ENCODE measurements at regions not wholly inside any gene's neighbourhood (a gene's known extent, or its start where the extent isn't known, plus 50 kb on each side); places are given as distances from the start of the nearest gene placed in this dataset.
"Not testable (repeated sequence)": the region's sequence is repeated elsewhere in the genome, so short reads cannot be mapped to it uniquely, and the experiment has no call there.

GRCh38 chr4:86481440-86481839 lies 112.7 kb upstream of the PTPN13 start:
- no peak for DNase-seq (ENCODE audit: low read depth)

- DNase-seq (ENCODE audit: low read depth) = no peak
Observed at GRCh38 chr4:86482306-86483172, 111.6 kb upstream of the PTPN13 start.

- no peak for DNase-seq (ENCODE audit: low read depth)
Observed at GRCh38 chr4:86483173-86483490, 111.0 kb upstream of the PTPN13 start.

GRCh38 chr4:86483773-86484172 lies 110.3 kb upstream of the PTPN13 start:
- DNase-seq (ENCODE audit: low read depth) = no peak

- DNase-seq (ENCODE audit: low read depth) = no peak
Observed at GRCh38 chr4:86484241-86484640, 109.9 kb upstream of the PTPN13 start.

GRCh38 chr4:86487738-86488348 lies 106.3 kb upstream of the PTPN13 start:
- DNase-seq (ENCODE audit: low read depth) = no peak

GRCh38 chr4:86493460-86493859 lies 100.7 kb upstream of the PTPN13 start:
- no peak for DNase-seq (ENCODE audit: low read depth)

- peak; percentile 4 for DNase-seq (ENCODE audit: low read depth)
Observed at GRCh38 chr4:86496094-86497080, 97.7 kb upstream of the PTPN13 start.

- no peak for DNase-seq (ENCODE audit: low read depth)
Observed at GRCh38 chr4:86497131-86497530, 97.0 kb upstream of the PTPN13 start.

- DNase-seq (ENCODE audit: low read depth) = no peak
Observed at GRCh38 chr4:86497980-86498862, 95.9 kb upstream of the PTPN13 start.

- no peak for DNase-seq (ENCODE audit: low read depth)
Observed at GRCh38 chr4:86498863-86499166, 95.3 kb upstream of the PTPN13 start.

GRCh38 chr4:86500527-86500926 lies 93.6 kb upstream of the PTPN13 start:
- no peak for DNase-seq (ENCODE audit: low read depth)

- no peak for DNase-seq (ENCODE audit: low read depth)
Observed at GRCh38 chr4:86502081-86502480, 92.0 kb upstream of the PTPN13 start.

GRCh38 chr4:86506591-86506990 lies 87.5 kb upstream of the PTPN13 start:
- DNase-seq (ENCODE audit: low read depth) = no peak

GRCh38 chr4:86508436-86508835 lies 85.7 kb upstream of the PTPN13 start:
- no peak for DNase-seq (ENCODE audit: low read depth)

- DNase-seq (ENCODE audit: low read depth) = no peak
Observed at GRCh38 chr4:86511590-86511989, 82.5 kb upstream of the PTPN13 start.

GRCh38 chr4:86512631-86513030 lies 81.5 kb upstream of the PTPN13 start:
- no peak for DNase-seq (ENCODE audit: low read depth)

- DNase-seq (ENCODE audit: low read depth) = not testable (repeated sequence)
Observed at GRCh38 chr4:86515963-86516362, 78.2 kb upstream of the PTPN13 start.

GRCh38 chr4:86521373-86521969 lies 72.6 kb upstream of the PTPN13 start:
- DNase-seq (ENCODE audit: low read depth) = no peak

GRCh38 chr4:86522349-86522748 lies 71.8 kb upstream of the PTPN13 start:
- DNase-seq (ENCODE audit: low read depth) = no peak

GRCh38 chr4:86523333-86523732 lies 70.8 kb upstream of the PTPN13 start:
- no peak for DNase-seq (ENCODE audit: low read depth)
